A673 (cell line): ENCODE measurements at regions not wholly inside any gene's neighbourhood (a gene's known extent, or its start where the extent isn't known, plus 50 kb on each side); places are given as distances from the start of the nearest gene placed in this dataset.

Experiments used
- CTCF ChIP-seq: fragments of 300-800, 200-600 bp; sonication (generic); conservative IDR thresholded peaks from 2 replicates; pipeline ENCODE4 v1.5.1; 2017; ENCODE audit warnings: low read depth, mild to moderate bottlenecking, antibody characterized with exemption, low read length, moderate library complexity, mixed read lengths
- EZH2 ChIP-seq: fragments of 200-600 bp; sonication (generic); IDR thresholded peaks from 2 replicates; pipeline ENCODE4 v1.6.1; 2017; ENCODE audit warnings: borderline replicate concordance, low read depth, mild to moderate bottlenecking, mixed read lengths, antibody characterized with exemption, low read length; ENCODE audit not compliant: poor library complexity, severe bottlenecking

GRCh38 chr9:83188277-83188676 is 125.3 kb upstream of the RASEF start:
- TF ChIP-seq CTCF (no peak), EZH2 (no peak)
